Ovary (tissue), 7 donors: ENCODE measurements at regions not wholly inside any gene's neighbourhood (a gene's known extent, or its start where the extent isn't known, plus 50 kb on each side); places are given as distances from the start of the nearest gene placed in this dataset.

Experiments used
- DNase-seq, 5 donors: peaks; one replicate each; pipeline ENCODE4 v3.0.0-alpha.2; 2019 to 2020
- H3K27ac ChIP-seq, 2 donors: fragments of 200-600 bp; one replicate each; pipeline versions ENCODE4 v1.5.1 to v1.8.0; 2019 to 2022
- H3K27me3 ChIP-seq: fragments of 200-600 bp; one replicate; pipeline ENCODE4 v1.8.0; 2022
- H3K36me3 ChIP-seq: fragments of 200-600 bp; sonication (generic); one replicate; pipeline ENCODE4 v1.5.1; 2019
- H3K4me1 ChIP-seq: one replicate; pipeline ENCODE4 v1.8.1; 2013; ENCODE audit warnings: mild to moderate bottlenecking, moderate library complexity; ENCODE audit not compliant: insufficient read depth
- H3K4me3 ChIP-seq: fragments of 200-600 bp; sonication (generic); one replicate; pipeline ENCODE4 v1.5.1; 2017
- H3K9me3 ChIP-seq, 2 donors: fragments of 200-600 bp in 1 of 2; sonication (generic) in 1 of 2; one replicate each; pipeline versions ENCODE4 v1.5.1 to v1.8.1; 2013 to 2019; ENCODE audit warnings: mild to moderate bottlenecking in 1 of 2, moderate library complexity in 1 of 2
- EP300 ChIP-seq: sonication (generic); formaldehyde crosslinking; IDR thresholded peaks from one replicate; pipeline ENCODE4 v1.6.1; 2017; ENCODE audit warnings: antibody characterized with exemption
- POLR2A ChIP-seq: fragments of 450-650 bp; IDR thresholded peaks from one replicate; pipeline ENCODE4 v1.6.1; 2017; ENCODE audit warnings: antibody characterized with exemption, mild to moderate bottlenecking, moderate library complexity
- WGBS, 3 donors: extraction: QIAGEN DNeasy Blood & Tissue Kit in 1 of 3; methylation state at CpG; one replicate each; pipeline versions ENCODE4 v1.1.5 to v1.1.7; 2013 to 2017; 5-methylcytosine and 5-hydroxymethylcytosine counted together
- intact Hi-C, 4 donors: fragments of 100-400 bp; cut with DNase I; formaldehyde crosslinking; loops; one replicate each; pipeline versions ENCODE4 v1.11.0 to v1.15.1; 2022 to 2023
- TF ChIP-seq, protein P1 (sequence below), 3 donors: fragments of 450-650 bp in 2 of 3; fragments of 200-600 bp in 1 of 3; IDR thresholded peaks; one replicate each; pipeline versions ENCODE4 v1.5.1 to v1.8.0; 2016 to 2022; ENCODE audit warnings: antibody characterized with exemption in 3 of 3, mild to moderate bottlenecking in 1 of 3
- donor health status: DM: no; HTN: no; CAD: no; lungs with moderate emphysema.
- donor health status: DM: no; HTN: no; CAD: no.
- donor health status: Bipolar disorder and iron deficiency.
- donor health status: DM: no; HTN: no; CAD: no.
- donor health status: DM: yes; HTN: yes; CAD: no.

DNA sequence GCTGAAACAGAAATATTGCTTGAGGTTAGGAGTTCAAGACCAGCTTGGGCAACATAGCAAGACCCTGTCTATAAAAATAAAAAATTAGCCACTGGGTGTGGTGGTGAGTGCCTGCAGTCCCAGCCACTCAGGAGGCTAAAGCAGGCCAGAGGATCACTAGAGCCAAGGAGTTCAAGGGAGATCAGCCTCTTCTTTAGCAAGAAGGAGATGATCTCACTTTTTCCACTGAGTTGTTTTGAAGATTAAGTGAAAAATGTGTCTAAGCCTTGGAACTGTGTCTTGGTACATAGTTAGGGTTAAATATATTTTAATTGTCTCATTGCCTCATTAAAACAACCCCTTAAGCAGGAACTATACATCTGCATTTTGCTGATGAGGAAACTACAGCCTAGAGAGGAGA lies 279.0 kb upstream of the ZFP64 start:
- no peak for TF ChIP-seq EP300
- TF ChIP-seq, protein P1, sequence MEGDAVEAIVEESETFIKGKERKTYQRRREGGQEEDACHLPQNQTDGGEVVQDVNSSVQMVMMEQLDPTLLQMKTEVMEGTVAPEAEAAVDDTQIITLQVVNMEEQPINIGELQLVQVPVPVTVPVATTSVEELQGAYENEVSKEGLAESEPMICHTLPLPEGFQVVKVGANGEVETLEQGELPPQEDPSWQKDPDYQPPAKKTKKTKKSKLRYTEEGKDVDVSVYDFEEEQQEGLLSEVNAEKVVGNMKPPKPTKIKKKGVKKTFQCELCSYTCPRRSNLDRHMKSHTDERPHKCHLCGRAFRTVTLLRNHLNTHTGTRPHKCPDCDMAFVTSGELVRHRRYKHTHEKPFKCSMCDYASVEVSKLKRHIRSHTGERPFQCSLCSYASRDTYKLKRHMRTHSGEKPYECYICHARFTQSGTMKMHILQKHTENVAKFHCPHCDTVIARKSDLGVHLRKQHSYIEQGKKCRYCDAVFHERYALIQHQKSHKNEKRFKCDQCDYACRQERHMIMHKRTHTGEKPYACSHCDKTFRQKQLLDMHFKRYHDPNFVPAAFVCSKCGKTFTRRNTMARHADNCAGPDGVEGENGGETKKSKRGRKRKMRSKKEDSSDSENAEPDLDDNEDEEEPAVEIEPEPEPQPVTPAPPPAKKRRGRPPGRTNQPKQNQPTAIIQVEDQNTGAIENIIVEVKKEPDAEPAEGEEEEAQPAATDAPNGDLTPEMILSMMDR (IDR thresholded peaks at IDR 0.05), result no peak
- DNase-seq, result no peak
- intact Hi-C loops, result no loop called here
- Histone ChIP-seq H3K4me1 (no peaks in the 10 kb centered on the region), H3K27me3 (no peaks in the 10 kb centered on the region), H3K27ac (no peak overlapping the region), H3K4me3 (no peak overlapping the region), H3K36me3 (no peaks in the 10 kb centered on the region), H3K9me3 (no peaks in the 10 kb centered on the region)

DNA sequence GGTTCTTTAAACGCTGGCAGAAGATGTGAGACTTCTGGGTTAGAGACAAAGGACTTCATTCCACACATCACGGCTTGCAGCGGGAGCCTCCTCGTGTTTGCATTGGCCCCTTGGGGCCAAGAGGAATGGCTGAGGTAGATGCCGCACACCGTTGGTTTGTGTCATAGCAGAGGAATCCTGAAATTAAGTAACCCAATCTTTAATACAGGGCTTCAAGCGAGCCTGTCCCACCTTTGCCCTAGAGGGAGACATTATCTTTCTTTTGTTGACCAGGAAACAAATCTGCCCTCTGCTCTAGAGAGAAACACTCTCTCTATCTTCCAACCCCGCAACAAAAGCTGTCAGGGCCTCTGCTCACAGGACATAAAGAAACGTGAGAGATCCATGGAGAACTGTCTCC lies 277.5 kb upstream of the ZFP64 start:
- DNase-seq, result no peak
- no peaks in the 10 kb centered on the region for H3K36me3 ChIP-seq
- WGBS, 3 donors, result 62 to 72% (median 65%) methylated on average over 9 of the region's 9 CpGs

DNA sequence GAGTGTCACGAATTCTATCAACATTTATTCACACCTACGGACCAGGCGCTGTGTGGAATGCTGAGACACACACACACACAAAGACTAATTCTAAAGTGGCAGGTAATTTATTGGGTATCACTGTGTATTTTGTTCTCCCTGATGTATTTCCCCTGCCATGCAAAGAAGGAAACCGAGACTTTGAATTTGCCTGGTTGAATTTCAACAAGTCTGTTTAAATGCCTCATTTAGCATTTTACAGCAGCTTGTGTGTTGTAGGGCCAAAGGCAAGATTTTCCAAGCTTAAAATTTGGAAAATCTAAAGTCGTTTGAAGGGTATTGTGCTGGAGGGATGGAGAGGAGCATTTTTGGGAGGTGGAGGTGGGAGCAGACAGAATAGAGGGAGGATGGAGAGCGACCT lies 274.4 kb upstream of the ZFP64 start:
- TF ChIP-seq, protein P1 (IDR thresholded peaks at IDR 0.05), result no peak
- intact Hi-C loops, result no loop called here
- no peak overlapping the region for H3K4me3 ChIP-seq
- no peaks in the 10 kb centered on the region for H3K9me3 ChIP-seq
- no peak overlapping the region for H3K27ac ChIP-seq
- H3K27me3 ChIP-seq, result no peaks in the 10 kb centered on the region
- DNase-seq, result no peak
- H3K36me3 ChIP-seq, result no peaks in the 10 kb centered on the region
- no peaks in the 10 kb centered on the region for H3K4me1 ChIP-seq
- 71 to 78% (median 74%) methylated on average over 6 of the region's 6 CpGs for WGBS, 3 donors

More for the DNA sequence above, 277.5 kb upstream of the ZFP64 start:
- Histone ChIP-seq H3K27ac (no peak overlapping the region), H3K4me1 (no peaks in the 10 kb centered on the region), H3K4me3 (no peak overlapping the region), H3K9me3 (no peaks in the 10 kb centered on the region), H3K27me3 (no peaks in the 10 kb centered on the region)
- TF ChIP-seq EP300 (no peak), POLR2A (no peak)
- TF ChIP-seq, protein P1 (IDR thresholded peaks at IDR 0.05), result no peak
- intact Hi-C loops, result no loop called here

GRCh38 chr20:52461582-52461981 lies 270.0 kb upstream of the ZFP64 start:
- Histone ChIP-seq H3K27ac (no peak overlapping the region), H3K4me1 (no peaks in the 10 kb centered on the region), H3K36me3 (no peaks in the 10 kb centered on the region), H3K27me3 (no peaks in the 10 kb centered on the region), H3K4me3 (no peak overlapping the region), H3K9me3 (no peaks in the 10 kb centered on the region)
- intact Hi-C loops, result no loop called here
- TF ChIP-seq, protein P1 (IDR thresholded peaks at IDR 0.05), result no peak
- TF ChIP-seq EP300 (no peak), POLR2A (no peak)
- 39 to 41% (median 39%) methylated on average over 7 of the region's 7 CpGs for WGBS, 3 donors
- DNase-seq, result no peak

DNA sequence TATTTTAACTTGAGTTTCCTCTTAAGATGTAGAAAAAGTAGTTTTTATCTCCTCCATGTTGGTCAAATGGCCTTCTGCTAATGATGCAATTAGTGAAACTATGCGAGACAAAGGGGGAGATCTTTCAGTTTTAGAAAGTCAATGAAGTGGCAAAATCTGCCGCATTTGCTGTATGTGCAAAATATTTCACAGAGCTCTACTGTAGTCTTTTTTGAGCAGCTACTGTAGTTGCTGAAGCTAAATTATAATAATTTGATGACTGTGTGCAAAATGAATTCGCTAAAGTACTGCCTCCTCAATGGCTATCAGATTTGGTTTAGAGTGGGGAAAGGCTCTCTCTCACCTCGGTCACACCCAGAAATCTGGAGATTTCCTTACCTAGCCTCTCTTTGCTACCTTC lies 267.6 kb upstream of the ZFP64 start:
- Histone ChIP-seq H3K4me3 (no peak overlapping the region), H3K36me3 (no peaks in the 10 kb centered on the region), H3K27me3 (no peaks in the 10 kb centered on the region), H3K4me1 (no peaks in the 10 kb centered on the region), H3K9me3 (no peaks in the 10 kb centered on the region), H3K27ac (no peak overlapping the region)
- WGBS, 3 donors, result 77 to 86% (median 83%) methylated on average over 4 of the region's 4 CpGs
- DNase-seq, result no peak
- no peak for TF ChIP-seq EP300
- TF ChIP-seq, protein P1 (IDR thresholded peaks at IDR 0.05), result no peak
- TF ChIP-seq POLR2A, result no peak
- intact Hi-C loops, result no loop called here
